HG02642 (cell line): ENCODE measurements at regions not wholly inside any gene's neighbourhood (a gene's known extent, or its start where the extent isn't known, plus 50 kb on each side); places are given as distances from the start of the nearest gene placed in this dataset.

Source experiments
- ATAC-seq: cut with Tn5 transposase; IDR thresholded peaks from one replicate; pipeline ENCODE4 v1.9.1; 2021; ENCODE audit warnings: mild to moderate bottlenecking; ENCODE audit not compliant: unreplicated experiment, poor library complexity

DNA sequence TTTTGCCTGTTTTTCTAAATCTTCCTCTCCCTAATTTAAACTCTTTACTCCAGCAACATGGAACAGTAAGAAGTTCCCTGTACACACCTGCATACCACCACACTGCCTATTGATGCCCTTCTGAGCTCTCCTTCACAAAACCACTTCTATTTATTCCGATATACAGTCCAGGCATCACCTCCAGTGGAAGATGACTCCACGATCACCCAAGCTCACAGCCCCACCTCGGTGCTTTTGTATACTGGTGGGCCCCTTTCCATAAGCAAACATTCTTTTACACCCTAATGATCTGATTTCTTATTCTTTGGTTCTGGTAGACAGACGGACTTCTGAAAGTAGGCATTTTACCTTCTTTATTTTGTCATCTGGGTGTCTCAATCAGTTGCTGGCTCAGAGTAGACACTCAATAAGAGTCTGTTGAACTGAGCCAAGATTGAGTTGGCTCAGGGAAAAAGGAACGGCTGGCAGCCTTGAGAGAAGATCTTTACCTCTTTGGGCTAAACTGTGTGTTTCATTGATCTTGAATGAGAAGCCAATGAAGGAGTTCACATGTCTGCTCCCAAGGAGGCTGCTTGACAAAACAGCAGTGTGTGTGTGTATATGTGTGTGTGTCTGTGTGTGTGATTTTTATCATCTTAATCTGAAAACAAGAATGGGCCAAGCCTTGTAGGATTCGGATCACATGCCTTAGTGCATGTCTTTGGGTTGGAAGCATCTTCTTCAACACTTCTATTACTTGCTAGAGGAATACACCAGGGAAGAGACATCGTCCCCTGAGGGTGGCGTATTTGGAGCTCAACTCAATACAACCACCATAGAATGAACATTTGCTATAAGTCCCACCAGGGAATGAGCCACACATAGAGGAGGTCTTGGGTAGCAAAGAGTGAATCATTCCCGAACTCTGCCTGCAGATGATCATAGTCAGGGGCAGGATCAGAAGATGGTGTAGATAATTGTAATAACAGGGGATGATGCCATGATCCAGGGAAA, 341.8 kb downstream of the CYRIA start:
- no peak for ATAC-seq

DNA sequence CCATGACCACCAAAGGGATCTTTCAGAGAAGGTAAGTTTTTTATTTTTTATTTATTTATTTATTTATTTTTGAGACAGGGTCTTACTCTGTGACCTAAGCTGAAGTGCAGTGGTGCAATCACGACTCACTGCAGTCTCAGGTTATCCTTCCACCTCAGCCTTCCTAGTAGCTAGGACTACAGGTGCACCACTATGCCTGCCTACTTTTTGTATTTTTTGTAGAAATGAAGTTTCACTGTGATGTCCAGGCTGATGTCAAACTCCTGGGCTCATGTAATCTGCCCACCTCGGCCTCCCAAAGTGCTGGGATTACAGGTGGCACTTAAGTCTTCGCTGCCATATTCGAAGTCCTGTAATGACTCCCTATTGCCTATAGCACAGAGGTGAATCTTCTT, 342.5 kb downstream of the CYRIA start:
- ATAC-seq, result no peak

GRCh38 chr2:16322308-16323125, 343.1 kb downstream of the CYRIA start:
- no peak for ATAC-seq

DNA sequence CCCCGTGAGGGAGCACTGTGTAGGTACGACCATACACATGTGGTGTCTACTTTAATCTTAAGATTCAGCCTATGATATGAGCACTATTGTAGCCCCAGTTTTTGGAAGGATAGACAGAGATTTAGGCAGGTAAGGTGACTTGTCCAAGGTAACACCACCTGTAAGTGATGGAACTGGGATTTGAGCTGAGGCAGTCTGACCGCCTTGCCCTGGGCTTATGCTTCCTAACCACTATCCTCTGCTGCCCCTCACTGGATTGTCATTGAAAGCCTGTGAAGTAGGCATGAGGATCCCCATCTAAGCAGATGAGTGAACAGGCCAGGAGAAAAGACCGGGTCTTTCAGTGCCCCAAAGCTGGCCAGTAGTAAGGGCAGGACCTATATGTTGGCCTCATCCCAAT, 343.8 kb downstream of the CYRIA start:
- ATAC-seq, result no peak

DNA sequence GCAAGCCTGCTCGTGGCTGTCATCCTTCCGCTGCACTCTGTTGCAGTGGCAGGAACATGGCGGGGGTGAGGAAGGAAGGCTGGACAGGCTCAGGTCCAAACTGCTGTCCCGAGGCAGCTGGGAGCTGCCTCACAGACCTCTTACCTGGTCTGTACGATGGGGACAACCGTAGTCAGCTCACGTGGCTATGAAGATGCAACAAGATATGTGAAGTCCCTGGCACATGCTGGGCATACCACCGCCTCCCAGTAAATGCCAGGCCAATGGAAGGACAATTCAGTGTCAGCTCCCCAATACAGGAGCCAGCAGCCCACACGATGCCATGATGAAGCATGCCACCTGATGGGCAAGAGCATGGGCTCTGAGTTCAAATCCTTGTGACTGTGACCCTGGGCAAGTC, 344.4 kb downstream of the CYRIA start:
- ATAC-seq, result no peak

- no peak for ATAC-seq
Observed at GRCh38 chr2:16320716-16321115, 344.9 kb downstream of the CYRIA start.

- ATAC-seq, result no peak
Observed at GRCh38 chr2:16319551-16320121, 346.0 kb downstream of the CYRIA start.

DNA sequence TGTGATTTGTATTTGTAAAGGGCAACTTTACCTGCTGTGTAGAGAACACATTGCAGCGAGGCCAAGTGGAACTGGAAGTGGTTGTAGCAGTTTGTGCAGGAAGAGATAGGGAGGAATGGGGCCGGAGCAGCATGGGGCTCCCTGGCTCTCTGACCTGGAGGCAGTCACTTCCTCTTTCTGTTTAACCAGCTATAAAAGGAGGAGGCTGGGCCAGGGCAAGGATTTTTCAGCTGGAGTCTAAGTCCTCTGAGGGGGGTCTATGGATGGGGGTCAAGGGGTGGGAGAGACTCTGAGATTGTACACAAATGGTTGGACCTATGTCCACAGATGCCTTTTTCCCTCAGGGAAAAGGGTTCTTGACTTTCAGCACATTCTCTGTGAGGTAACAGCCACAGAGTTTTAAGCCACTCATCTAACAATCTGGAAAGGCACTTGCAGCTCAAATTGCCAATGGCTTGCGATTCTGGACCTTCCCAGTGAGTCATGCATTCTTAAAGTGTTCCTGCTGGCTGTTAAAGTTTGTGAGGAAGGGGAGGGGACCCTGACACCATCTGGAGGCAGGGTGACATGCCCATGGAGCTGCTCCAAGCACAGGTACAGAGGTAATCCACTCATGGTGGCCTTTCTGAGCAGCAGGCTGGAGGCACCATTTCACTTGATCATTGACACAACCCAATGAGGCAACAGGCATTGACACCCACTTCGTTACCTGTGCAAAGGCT, 347.0 kb downstream of the CYRIA start:
- no peak for ATAC-seq

- no peak for ATAC-seq
Observed at GRCh38 chr2:16318051-16318450, 347.6 kb downstream of the CYRIA start.

DNA sequence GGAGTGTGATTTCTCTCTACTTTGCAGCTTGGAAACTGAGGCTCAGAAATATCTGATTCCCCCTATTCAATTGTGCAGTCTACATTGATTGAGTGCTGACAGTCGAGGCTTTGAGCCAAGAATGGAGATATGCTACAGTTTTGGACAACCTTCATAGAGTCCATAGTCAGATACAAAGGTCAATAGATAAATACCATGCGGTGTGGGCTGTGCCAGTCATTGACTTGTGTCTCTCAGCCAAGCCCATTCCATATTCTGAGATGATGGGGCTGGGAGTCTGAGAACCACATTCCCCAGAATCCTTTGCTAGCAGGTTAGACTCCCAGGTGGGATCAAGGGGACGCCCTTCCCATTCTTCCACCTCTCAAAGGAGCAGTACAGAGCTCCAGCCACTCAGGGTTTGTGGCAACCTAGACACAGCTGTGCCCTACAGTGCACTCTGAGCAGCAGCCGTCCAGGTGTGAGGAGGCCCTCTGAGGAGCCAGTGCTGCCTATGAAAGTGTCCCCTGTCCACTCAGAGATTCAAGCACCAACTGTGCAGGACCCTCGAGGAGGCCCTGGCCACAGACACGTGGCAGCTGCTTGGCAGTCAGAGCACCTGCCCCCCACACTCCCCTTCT, 348.3 kb downstream of the CYRIA start:
- ATAC-seq, result no peak

GRCh38 chr2:16316456-16317210, 349.0 kb downstream of the CYRIA start:
- no peak for ATAC-seq

GRCh38 chr2:16315908-16316307, 349.7 kb downstream of the CYRIA start:
- no peak for ATAC-seq

DNA sequence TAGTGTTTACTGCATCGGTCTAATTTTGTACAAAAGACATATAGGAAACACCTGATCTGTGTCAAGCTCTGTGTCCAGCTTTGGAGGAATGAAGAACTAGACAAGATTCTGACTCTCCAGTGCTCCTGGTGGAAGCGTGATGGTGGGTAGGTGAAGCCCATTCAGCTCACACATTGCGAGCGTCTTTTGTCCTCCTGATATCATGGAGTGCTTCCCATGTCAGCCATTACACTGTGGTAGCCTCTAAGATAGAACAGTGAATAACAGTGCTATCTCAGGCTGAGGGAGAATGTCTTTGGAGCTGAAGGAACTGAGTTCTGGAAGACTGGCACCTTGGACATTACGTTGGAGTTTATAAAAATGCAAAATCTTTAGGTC, 350.2 kb downstream of the CYRIA start:
- ATAC-seq, result no peak

DNA sequence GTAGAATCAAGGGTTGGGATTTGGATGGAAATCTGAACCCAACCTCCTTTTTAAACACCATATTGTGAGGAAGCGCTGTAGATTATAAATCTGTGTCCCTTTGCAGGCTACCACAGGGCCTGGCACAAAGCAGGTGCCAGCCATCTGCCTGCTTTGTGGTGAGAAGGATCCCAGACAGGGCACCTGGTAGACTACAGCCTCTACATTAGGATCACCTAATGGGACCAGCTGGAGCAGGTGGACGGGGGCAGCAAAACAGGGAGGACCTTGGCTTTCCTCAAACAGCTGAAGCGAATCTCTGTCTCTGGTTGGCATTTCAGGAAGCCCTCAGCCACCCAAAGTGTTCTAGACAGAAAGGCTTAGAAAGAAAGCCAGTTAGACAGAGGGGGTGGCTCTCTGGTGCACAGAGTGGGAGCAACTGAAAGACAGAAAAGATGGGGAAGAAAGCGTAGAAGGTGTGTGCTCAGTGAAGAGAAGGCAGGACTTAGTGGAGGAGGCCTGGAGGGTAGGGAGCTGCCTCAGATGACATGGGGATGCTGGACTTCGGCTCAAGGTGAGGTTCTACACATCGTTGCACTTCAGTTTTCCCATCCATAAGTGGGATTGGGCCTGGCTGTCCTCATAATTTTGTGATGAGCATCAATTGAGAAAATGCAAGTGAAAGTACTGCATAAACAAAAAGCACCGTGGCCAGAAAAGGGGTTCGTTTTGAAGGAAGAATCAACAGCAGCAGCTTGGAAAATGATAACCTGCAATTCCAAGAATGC, 350.8 kb downstream of the CYRIA start:
- ATAC-seq, result no peak

DNA sequence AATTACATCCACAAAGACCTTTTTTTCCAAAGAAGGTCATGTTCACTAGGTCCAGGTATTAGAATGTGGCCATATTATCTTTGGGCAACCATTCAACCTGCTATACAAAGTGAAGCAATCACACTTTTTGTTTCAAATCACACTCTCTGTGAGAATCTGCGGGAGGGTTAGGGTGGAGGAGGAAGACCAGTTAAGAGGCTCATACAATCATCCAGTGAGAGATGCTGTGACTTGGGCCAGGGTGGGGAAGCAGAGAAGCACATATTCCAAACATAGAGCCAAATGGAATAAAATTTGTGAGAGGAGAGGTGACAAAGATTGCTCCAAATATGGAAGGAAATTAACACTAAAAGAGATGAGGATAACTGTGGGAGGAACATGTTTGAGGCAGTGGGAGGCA, 351.6 kb downstream of the CYRIA start:
- ATAC-seq, result no peak

DNA sequence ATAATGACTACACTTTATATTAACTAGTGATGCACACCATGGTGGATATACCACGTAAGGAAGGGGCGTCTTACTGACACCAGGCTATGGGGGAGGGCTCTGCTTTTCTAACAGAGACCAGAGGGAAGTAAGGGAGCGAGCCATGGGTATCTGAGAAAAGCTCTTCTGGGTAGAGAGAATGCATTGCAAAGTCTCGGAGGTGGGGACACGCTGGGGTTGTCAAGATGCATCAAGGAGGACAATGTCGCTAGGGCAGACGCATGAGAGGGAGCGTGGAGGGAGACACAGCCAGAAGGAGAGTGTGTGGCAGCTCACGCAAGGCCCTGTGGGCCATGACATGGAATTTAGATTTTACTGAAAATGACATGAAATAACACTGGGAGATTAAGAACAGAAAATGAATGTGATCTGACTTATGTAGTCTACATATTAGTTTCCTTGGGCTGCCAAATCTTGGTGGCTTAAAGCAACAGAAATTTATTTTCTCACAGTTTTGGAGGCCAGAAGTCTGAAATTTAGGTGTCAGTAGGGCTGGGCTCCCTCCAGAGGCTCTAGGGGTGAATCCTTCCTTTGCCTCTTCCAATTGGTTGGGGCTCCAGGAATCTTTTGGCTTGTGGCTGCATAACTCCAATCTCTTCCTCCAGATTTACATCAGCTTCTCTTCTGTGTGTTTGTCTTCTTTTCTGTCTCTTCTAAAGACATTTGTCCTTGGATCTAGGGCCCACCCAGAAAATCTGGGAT, 352.2 kb downstream of the CYRIA start:
- no peak for ATAC-seq

GRCh38 chr2:16312771-16313170, 352.9 kb downstream of the CYRIA start:
- ATAC-seq, result no peak
